ENCODE measurements at regions not wholly inside any gene's neighbourhood (a gene's known extent, or its start where the extent isn't known, plus 50 kb on each side); places are given as distances from the start of the nearest gene placed in this dataset.

DNA sequence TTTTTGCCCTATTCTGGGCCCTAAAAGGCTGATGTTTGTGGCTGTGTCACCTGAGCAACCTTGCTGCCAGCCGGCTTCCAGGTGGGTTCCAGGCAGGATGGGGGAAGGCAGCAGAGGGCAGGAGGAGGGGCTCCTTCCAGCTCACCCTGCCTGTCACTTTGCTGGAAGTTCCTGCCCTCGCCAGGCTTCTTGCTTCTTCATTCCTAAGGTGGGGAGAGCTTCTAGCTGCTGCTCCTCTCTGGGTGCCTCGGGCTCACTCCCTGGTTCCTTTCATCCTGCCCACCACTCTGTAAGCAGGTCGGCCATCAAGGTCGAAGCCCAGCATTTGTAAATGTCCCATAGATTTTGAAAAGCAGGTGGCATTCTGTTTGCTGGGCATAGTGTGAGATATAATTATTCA lies 249.4 kb upstream of the HS6ST1 start:
- Histone ChIP-seq H3K9me3 (no peaks in the 10 kb centered on the region), H3K27ac (no peak overlapping the region), H3K4me1 (peaks cover 11% of the 10 kb centered on the region), H3K27me3 (no peaks in the 10 kb centered on the region), H3K4me3 (no peak overlapping the region), H3K36me3 (ENCODE audit: low read depth, missing control alignments) (no peaks in the 10 kb centered on the region)
- 70 to 80% methylated on average over 5 of the region's 5 CpGs for WGBS, 2 donors
- no peak for TF ChIP-seq POLR2A (IDR thresholded peaks at IDR 0.05)
- TF ChIP-seq, protein P1, sequence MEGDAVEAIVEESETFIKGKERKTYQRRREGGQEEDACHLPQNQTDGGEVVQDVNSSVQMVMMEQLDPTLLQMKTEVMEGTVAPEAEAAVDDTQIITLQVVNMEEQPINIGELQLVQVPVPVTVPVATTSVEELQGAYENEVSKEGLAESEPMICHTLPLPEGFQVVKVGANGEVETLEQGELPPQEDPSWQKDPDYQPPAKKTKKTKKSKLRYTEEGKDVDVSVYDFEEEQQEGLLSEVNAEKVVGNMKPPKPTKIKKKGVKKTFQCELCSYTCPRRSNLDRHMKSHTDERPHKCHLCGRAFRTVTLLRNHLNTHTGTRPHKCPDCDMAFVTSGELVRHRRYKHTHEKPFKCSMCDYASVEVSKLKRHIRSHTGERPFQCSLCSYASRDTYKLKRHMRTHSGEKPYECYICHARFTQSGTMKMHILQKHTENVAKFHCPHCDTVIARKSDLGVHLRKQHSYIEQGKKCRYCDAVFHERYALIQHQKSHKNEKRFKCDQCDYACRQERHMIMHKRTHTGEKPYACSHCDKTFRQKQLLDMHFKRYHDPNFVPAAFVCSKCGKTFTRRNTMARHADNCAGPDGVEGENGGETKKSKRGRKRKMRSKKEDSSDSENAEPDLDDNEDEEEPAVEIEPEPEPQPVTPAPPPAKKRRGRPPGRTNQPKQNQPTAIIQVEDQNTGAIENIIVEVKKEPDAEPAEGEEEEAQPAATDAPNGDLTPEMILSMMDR (IDR thresholded peaks at IDR 0.05): no peak
- DNase-seq: no peak
- intact Hi-C loops (cut with DNase I; ENCODE audit: low total_unique reads): no loop called here

DNA sequence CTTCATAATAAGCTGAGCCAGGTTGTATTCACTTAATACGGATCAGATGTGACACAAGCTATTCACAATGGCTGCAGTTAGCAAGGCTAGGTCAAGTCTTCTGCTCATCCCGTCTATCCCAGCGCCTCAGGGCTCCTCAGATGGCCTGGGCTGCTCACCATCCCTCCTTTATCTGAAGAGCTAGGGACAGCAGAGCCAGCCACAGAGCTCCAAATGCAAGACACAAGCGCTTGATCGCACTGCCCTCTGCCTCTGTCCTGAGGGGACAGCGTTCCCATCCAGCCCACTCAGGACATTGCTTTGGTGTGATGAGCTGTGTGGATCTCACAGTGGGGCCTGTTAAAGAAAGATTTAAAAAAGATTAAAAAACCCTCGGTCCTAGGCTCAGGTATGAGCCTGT lies 254.4 kb upstream of the HS6ST1 start:
- WGBS, 2 donors: 89 to 91% methylated on average over 7 of the region's 7 CpGs
- Histone ChIP-seq H3K9me3 (no peaks in the 10 kb centered on the region), H3K27ac (no peak overlapping the region), H3K27me3 (no peaks in the 10 kb centered on the region), H3K4me1 (no peaks in the 10 kb centered on the region), H3K36me3 (ENCODE audit: low read depth, missing control alignments) (no peaks in the 10 kb centered on the region), H3K4me3 (no peak overlapping the region)
- TF ChIP-seq, protein P1 (IDR thresholded peaks at IDR 0.05): no peak
- no peak for TF ChIP-seq POLR2A (IDR thresholded peaks at IDR 0.05)
- no peak for DNase-seq
- intact Hi-C loops (cut with DNase I; ENCODE audit: low total_unique reads): no loop called here

DNA sequence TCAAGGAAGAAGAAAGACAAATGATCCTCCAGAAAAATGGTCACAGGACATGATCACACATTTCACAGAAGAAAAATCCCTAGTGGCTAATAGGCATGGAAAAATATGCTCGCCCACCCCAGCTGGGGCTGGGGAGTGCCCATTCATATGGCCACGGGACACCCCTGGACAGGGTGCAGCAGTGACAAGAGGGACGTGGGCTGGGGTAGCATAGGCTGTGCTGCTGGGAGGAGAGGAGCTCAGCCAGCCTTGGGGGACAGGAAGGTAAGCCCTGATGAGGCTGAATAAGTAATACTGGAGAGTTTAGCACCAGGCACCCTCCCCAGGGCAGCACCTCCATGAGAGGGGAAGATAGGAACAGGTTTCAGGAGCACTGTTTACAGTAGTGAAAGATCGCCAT lies 254.9 kb upstream of the HS6ST1 start:
- Histone ChIP-seq H3K36me3 (ENCODE audit: low read depth, missing control alignments) (no peaks in the 10 kb centered on the region), H3K4me3 (no peak overlapping the region), H3K27me3 (no peaks in the 10 kb centered on the region), H3K27ac (no peak overlapping the region), H3K4me1 (no peaks in the 10 kb centered on the region), H3K9me3 (no peaks in the 10 kb centered on the region)
- intact Hi-C loops (cut with DNase I; ENCODE audit: low total_unique reads): no loop called here
- 89 to 92% methylated on average over 4 of the region's 4 CpGs for WGBS, 2 donors
- TF ChIP-seq POLR2A (IDR thresholded peaks at IDR 0.05): no peak
- TF ChIP-seq, protein P1 (IDR thresholded peaks at IDR 0.05): no peak
- no peak for DNase-seq

- WGBS, 2 donors: 81 to 88% methylated on average over 7 of the region's 7 CpGs
- DNase-seq: no peak
- Histone ChIP-seq H3K4me3 (no peak overlapping the region), H3K27ac (no peak overlapping the region), H3K36me3 (ENCODE audit: low read depth, missing control alignments) (no peaks in the 10 kb centered on the region), H3K4me1 (no peaks in the 10 kb centered on the region), H3K27me3 (no peaks in the 10 kb centered on the region), H3K9me3 (no peaks in the 10 kb centered on the region)
- TF ChIP-seq POLR2A (IDR thresholded peaks at IDR 0.05): no peak
- TF ChIP-seq, protein P1 (IDR thresholded peaks at IDR 0.05): no peak
- intact Hi-C loops (cut with DNase I; ENCODE audit: low total_unique reads): no loop called here
These were observed 258.7 kb upstream of the HS6ST1 start for GRCh38 chr2:128577141-128577930.

All from testis (tissue), 2 donors.